ENCODE measurements at regions not wholly inside any gene's neighbourhood (a gene's known extent, or its start where the extent isn't known, plus 50 kb on each side); places are given as distances from the start of the nearest gene placed in this dataset.

- no peaks in the 10 kb centered on the region for H3K27me3 ChIP-seq (ENCODE audit: control insufficient read depth, insufficient read depth, low read length)
- H3K9me3 ChIP-seq (ENCODE audit: control insufficient read depth, insufficient read depth, low read length) = no peaks in the 10 kb centered on the region
- no peaks in the 10 kb centered on the region for H3K36me3 ChIP-seq (ENCODE audit: control insufficient read depth, insufficient read depth, low read length)
- DNase-seq (peak in 1 of 2 donors; percentile 13), ATAC-seq (peak; percentile 54 to 70 (median 63))
- intact Hi-C loops (cut with micrococcal nuclease) = no loop called here
- no peaks in the 10 kb centered on the region for H3K9me3 Mint-ChIP-seq
- no peaks in the 10 kb centered on the region for H3K36me3 Mint-ChIP-seq
- no peak overlapping the region for H3K27ac Mint-ChIP-seq
- TF ChIP-seq CTCF (IDR thresholded peaks at IDR 0.05) = peak; percentile 48
- peaks cover 11 to 43% of the 10 kb centered on the region in 2 donors for H3K27me3 Mint-ChIP-seq (ENCODE audit: low read depth in 2 of 2)
- H3K4me1 Mint-ChIP-seq = no peaks in the 10 kb centered on the region
- H3K4me3 ChIP-seq (ENCODE audit: low read length) = no peak overlapping the region
- no peak overlapping the region for H3K4me3 Mint-ChIP-seq
- WGBS (ENCODE audit: insufficient coverage) = 75% methylated on average over 7 of the region's 10 CpGs
- H3K4me1 ChIP-seq (ENCODE audit: control insufficient read depth, insufficient read depth, low read length) = no peaks in the 10 kb centered on the region
- no peak overlapping the region for H3K27ac ChIP-seq (ENCODE audit: low read length)
Measured at GRCh38 chr3:124467980-124468902, 262.0 kb upstream of the UMPS start.

- intact Hi-C loops (cut with micrococcal nuclease) = no loop called here
- no peaks in the 10 kb centered on the region for H3K9me3 ChIP-seq (ENCODE audit: control insufficient read depth, insufficient read depth, low read length)
- Mint-ChIP-seq H3K9me3 (no peaks in the 10 kb centered on the region), H3K4me3 (no peak overlapping the region), H3K27me3 (ENCODE audit: low read depth in 2 of 2) (peaks cover 11 to 34% of the 10 kb centered on the region in 2 donors), H3K4me1 (no peaks in the 10 kb centered on the region), H3K36me3 (no peaks in the 10 kb centered on the region), H3K27ac (no peak overlapping the region)
- H3K27me3 ChIP-seq (ENCODE audit: control insufficient read depth, insufficient read depth, low read length) = no peaks in the 10 kb centered on the region
- no peak overlapping the region for H3K27ac ChIP-seq (ENCODE audit: low read length)
- H3K36me3 ChIP-seq (ENCODE audit: control insufficient read depth, insufficient read depth, low read length) = no peaks in the 10 kb centered on the region
- DNase-seq (no peak), ATAC-seq (no peak)
- WGBS (ENCODE audit: insufficient coverage) = 32% methylated on average over 5 of the region's 5 CpGs
- no peaks in the 10 kb centered on the region for H3K4me1 ChIP-seq (ENCODE audit: control insufficient read depth, insufficient read depth, low read length)
- no peak for TF ChIP-seq CTCF (IDR thresholded peaks at IDR 0.05)
- H3K4me3 ChIP-seq (ENCODE audit: low read length) = no peak overlapping the region
Measured at GRCh38 chr3:124469555-124469954, 260.7 kb upstream of the UMPS start.

- H3K27ac Mint-ChIP-seq = no peak overlapping the region
- 98% methylated on average over 2 of the region's 2 CpGs for WGBS (ENCODE audit: insufficient coverage)
- H3K9me3 Mint-ChIP-seq = no peaks in the 10 kb centered on the region
Measured at GRCh38 chr3:124478830-124479229, 251.4 kb upstream of the UMPS start.

More at GRCh38 chr3:124478830-124479229, 251.4 kb upstream of the UMPS start:
- intact Hi-C loops (cut with micrococcal nuclease) = no loop called here
- ATAC-seq = no peak
- H3K27me3 Mint-ChIP-seq (ENCODE audit: low read depth in 2 of 2) = peaks cover 14 to 23% of the 10 kb centered on the region in 2 donors
- no peaks in the 10 kb centered on the region for H3K36me3 ChIP-seq (ENCODE audit: control insufficient read depth, insufficient read depth, low read length)
- H3K4me3 ChIP-seq (ENCODE audit: low read length) = no peak overlapping the region
- no peaks in the 10 kb centered on the region for H3K9me3 ChIP-seq (ENCODE audit: control insufficient read depth, insufficient read depth, low read length)
- H3K4me1 Mint-ChIP-seq = no peaks in the 10 kb centered on the region
- no peak overlapping the region for H3K27ac ChIP-seq (ENCODE audit: low read length)
- TF ChIP-seq CTCF (IDR thresholded peaks at IDR 0.05) = no peak
- peaks cover 4% of the 10 kb centered on the region for H3K27me3 ChIP-seq (ENCODE audit: control insufficient read depth, insufficient read depth, low read length)
- no peak for DNase-seq
- H3K36me3 Mint-ChIP-seq = no peaks in the 10 kb centered on the region
- H3K4me3 Mint-ChIP-seq = no peak overlapping the region
- H3K4me1 ChIP-seq (ENCODE audit: control insufficient read depth, insufficient read depth, low read length) = no peaks in the 10 kb centered on the region

Measured in natural killer cell (primary cell).